SU-DHL-6 (cell line): ENCODE measurements at regions not wholly inside any gene's neighbourhood (a gene's known extent, or its start where the extent isn't known, plus 50 kb on each side); places are given as distances from the start of the nearest gene placed in this dataset.

ENCODE experiments used
- H2AFZ ChIP-seq: fragments of 200-600 bp; sonication (generic); 2 replicates; pipeline ENCODE4 v1.6.1; 2014; ENCODE audit warnings: low read depth, mild to moderate bottlenecking, moderate library complexity, mixed read lengths, antibody characterized with exemption, low read length; ENCODE audit not compliant: severe bottlenecking
- H3F3A ChIP-seq: fragments of 200-600 bp; shearing (Covaris generic); 2 replicates; pipeline ENCODE4 v1.6.0; 2016; ENCODE audit warnings: antibody characterized with exemption, mild to moderate bottlenecking; ENCODE audit not compliant: insufficient read depth
- H3K27ac ChIP-seq: fragments of 200-600 bp; sonication (generic); 2 replicates; pipeline ENCODE4 v1.5.1; 2016; ENCODE audit warnings: low read depth, mild to moderate bottlenecking, low read length, moderate library complexity, mixed read lengths
- H3K27me3 ChIP-seq: fragments of 200-600 bp; sonication (generic), shearing (Covaris generic); 2 replicates; pipeline ENCODE4 v1.6.0; 2014; ENCODE audit warnings: mild to moderate bottlenecking, low read length
- H3K36me3 ChIP-seq: fragments of 200-600 bp; sonication (generic); 2 replicates; pipeline ENCODE4 v1.6.1; 2014; ENCODE audit warnings: mild to moderate bottlenecking, low read length, mixed read lengths
- H3K4me2 ChIP-seq: fragments of 300-600, 200-600 bp; shearing (Covaris generic), sonication (generic); 2 replicates; pipeline ENCODE4 v1.6.0; 2014; ENCODE audit warnings: low read length, low read depth, mild to moderate bottlenecking; ENCODE audit not compliant: poor library complexity, severe bottlenecking
- H3K4me3 ChIP-seq: fragments of 200-600 bp; sonication (generic); 2 replicates; pipeline ENCODE4 v1.5.1; 2014; ENCODE audit warnings: antibody characterized with exemption, low read length, mild to moderate bottlenecking, mixed read lengths; ENCODE audit not compliant: insufficient read depth, poor library complexity, severe bottlenecking
- H3K79me2 ChIP-seq: fragments of 200-600 bp; sonication (generic); 2 replicates; pipeline ENCODE4 v1.6.1; 2014; ENCODE audit warnings: mild to moderate bottlenecking, low read length, moderate library complexity; ENCODE audit not compliant: insufficient read depth
- H3K9ac ChIP-seq: fragments of 200-600 bp; sonication (generic); 2 replicates; pipeline ENCODE4 v1.7.0; 2014; ENCODE audit warnings: mild to moderate bottlenecking, low read length
- H3K9me2 ChIP-seq: fragments of 200-600 bp; sonication (generic); replicated peaks from 2 replicates; pipeline ENCODE4 v1.6.1; 2014; ENCODE audit warnings: low read length; ENCODE audit not compliant: insufficient read depth
- H3K9me3 ChIP-seq: fragments of 200-600 bp; sonication (generic); 2 replicates; pipeline ENCODE4 v1.6.1; 2014; ENCODE audit warnings: low read length, mixed read lengths; ENCODE audit not compliant: insufficient read depth
- H4K20me1 ChIP-seq: fragments of 200-600 bp; sonication (generic); 2 replicates; pipeline ENCODE4 v1.6.1; 2014; ENCODE audit warnings: low read depth, mild to moderate bottlenecking, antibody characterized with exemption, low read length, moderate library complexity, mixed read lengths
- EZH2phosphoT487 ChIP-seq: fragments of 200-600 bp; sonication (generic), shearing (Covaris generic); conservative IDR thresholded peaks from 2 replicates; pipeline ENCODE4 v1.6.1; 2018; ENCODE audit warnings: mild to moderate bottlenecking, antibody characterized with exemption, low read length, moderate library complexity, mixed read lengths
- TF ChIP-seq, protein P1 (sequence below): fragments of 200-600 bp; sonication (generic); IDR thresholded peaks from one replicate; pipeline ENCODE4 v1.5.1; 2017; ENCODE audit warnings: antibody characterized with exemption, mild to moderate bottlenecking, low read length, moderate library complexity; ENCODE audit not compliant: insufficient read depth, poor library complexity, severe bottlenecking

DNA sequence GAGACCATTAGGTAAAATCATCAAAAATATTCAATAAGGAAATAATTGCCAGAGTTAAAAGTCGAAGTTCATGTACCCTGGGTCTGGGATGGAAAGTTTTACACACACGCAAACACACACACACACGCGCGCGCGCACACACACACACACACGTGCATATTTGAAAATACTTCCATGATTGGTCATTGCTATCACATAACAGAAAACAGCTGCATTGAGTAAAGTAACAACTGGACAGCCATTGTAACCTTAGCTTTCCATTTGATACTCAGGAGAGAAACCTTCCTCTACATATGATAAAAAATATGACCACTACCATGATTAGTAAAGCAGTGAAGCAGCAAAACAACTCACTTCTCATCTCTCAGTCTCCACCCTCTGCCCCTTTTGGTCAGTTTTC, 490.0 kb upstream of the SGCG start:
- H3K36me3 ChIP-seq: no peaks in the 10 kb centered on the region

DNA sequence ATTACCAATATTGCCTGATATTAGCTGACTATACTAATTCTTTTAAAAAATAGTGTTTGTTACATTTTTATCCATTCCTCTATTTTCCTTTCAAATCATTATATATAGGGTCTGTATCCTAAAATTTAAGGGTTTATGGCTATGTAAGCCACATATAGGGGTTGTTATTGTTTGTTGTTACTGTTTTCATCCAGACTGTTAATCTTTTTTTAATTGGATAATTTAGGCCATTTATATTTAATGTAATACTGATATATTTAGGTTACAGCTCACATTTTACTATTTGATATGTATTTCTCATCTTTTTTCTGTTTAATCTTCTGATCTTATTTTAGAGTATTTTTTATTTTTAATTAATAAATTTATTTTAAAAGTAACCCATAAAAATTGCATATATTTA, 487.1 kb upstream of the SGCG start:
- H3K9me2 ChIP-seq: no peaks in the 10 kb centered on the region
- TF ChIP-seq, protein P1, sequence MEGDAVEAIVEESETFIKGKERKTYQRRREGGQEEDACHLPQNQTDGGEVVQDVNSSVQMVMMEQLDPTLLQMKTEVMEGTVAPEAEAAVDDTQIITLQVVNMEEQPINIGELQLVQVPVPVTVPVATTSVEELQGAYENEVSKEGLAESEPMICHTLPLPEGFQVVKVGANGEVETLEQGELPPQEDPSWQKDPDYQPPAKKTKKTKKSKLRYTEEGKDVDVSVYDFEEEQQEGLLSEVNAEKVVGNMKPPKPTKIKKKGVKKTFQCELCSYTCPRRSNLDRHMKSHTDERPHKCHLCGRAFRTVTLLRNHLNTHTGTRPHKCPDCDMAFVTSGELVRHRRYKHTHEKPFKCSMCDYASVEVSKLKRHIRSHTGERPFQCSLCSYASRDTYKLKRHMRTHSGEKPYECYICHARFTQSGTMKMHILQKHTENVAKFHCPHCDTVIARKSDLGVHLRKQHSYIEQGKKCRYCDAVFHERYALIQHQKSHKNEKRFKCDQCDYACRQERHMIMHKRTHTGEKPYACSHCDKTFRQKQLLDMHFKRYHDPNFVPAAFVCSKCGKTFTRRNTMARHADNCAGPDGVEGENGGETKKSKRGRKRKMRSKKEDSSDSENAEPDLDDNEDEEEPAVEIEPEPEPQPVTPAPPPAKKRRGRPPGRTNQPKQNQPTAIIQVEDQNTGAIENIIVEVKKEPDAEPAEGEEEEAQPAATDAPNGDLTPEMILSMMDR: no peak
- TF ChIP-seq EZH2phosphoT487: no peak
- no peak overlapping the region for H3K4me3 ChIP-seq

More for the DNA sequence above, 490.0 kb upstream of the SGCG start:
- H3K9me3 ChIP-seq: 0 out of 2 replicates have a peak, but pooled peaks cover 6% of the 10 kb centered on the region
- H3K9me2 ChIP-seq: no peaks in the 10 kb centered on the region
- H3K9ac ChIP-seq: no peak overlapping the region
- no peaks in the 10 kb centered on the region for H3F3A ChIP-seq
- H3K27me3 ChIP-seq: no peaks in the 10 kb centered on the region
- no peak overlapping the region for H3K4me2 ChIP-seq
- H4K20me1 ChIP-seq: no peaks in the 10 kb centered on the region
- H3K27ac ChIP-seq: no peak overlapping the region
- no peaks in the 10 kb centered on the region for H3K79me2 ChIP-seq
- H3K4me3 ChIP-seq: no peak overlapping the region
- TF ChIP-seq, protein P1: no peak
- TF ChIP-seq EZH2phosphoT487: no peak
- H2AFZ ChIP-seq: no peak overlapping the region

DNA sequence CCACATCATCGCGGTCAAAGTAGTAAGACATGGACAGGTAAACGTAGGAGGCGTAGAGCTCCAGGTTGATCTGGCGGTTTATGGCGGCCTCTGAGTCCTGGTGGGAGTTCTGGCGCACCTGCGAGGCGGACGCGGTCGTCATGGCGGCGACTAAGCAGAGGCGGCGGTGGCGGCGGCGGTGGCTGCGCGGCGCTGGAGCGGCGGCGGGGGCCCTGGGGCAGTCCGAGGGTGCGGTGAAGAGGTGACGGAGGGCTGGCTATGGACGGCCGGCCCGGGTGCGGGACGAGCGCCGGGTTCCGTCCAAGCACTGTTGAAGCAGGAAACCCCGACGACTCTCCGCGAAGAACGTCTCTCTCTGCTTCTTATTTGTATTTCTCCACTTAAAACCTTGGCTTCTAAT, 484.3 kb upstream of the SGCG start:
- H3K4me2 ChIP-seq: no peak overlapping the region

More for the DNA sequence above, 487.1 kb upstream of the SGCG start:
- Histone ChIP-seq H3K27me3 (no peaks in the 10 kb centered on the region), H3K4me2 (no peak overlapping the region), H4K20me1 (no peaks in the 10 kb centered on the region), H2AFZ (no peak overlapping the region), H3K9me3 (no peaks in the 10 kb centered on the region), H3K27ac (no peak overlapping the region), H3K36me3 (no peaks in the 10 kb centered on the region), H3K79me2 (no peaks in the 10 kb centered on the region), H3K9ac (no peak overlapping the region), H3F3A (no peaks in the 10 kb centered on the region)

More for the DNA sequence above, 484.3 kb upstream of the SGCG start:
- no peaks in the 10 kb centered on the region for H4K20me1 ChIP-seq
- H2AFZ ChIP-seq: no peak overlapping the region
- H3K4me3 ChIP-seq: no peak overlapping the region
- H3K27ac ChIP-seq: no peak overlapping the region
- no peaks in the 10 kb centered on the region for H3F3A ChIP-seq
- H3K79me2 ChIP-seq: no peaks in the 10 kb centered on the region
- H3K27me3 ChIP-seq: no peaks in the 10 kb centered on the region
- no peak for TF ChIP-seq EZH2phosphoT487
- TF ChIP-seq, protein P1: no peak
- H3K36me3 ChIP-seq: no peaks in the 10 kb centered on the region
- no peaks in the 10 kb centered on the region for H3K9me2 ChIP-seq
- no peak overlapping the region for H3K9ac ChIP-seq
- H3K9me3 ChIP-seq: no peaks in the 10 kb centered on the region
